Gastroesophageal sphincter (tissue), 4 donors: ENCODE measurements at regions not wholly inside any gene's neighbourhood (a gene's known extent, or its start where the extent isn't known, plus 50 kb on each side); places are given as distances from the start of the nearest gene placed in this dataset.

Source experiments
- ATAC-seq: fragments of 150-250 bp; one replicate; pipeline ENCODE4 v1.9.1; 2016; ENCODE audit warnings: mild to moderate bottlenecking, moderate library complexity
- H3K27ac ChIP-seq, 4 donors: fragments of 200-600 bp; sonication (generic) in 3 of 4; 1 replicate in 3 of 4; 2 replicates in 1 of 4; pipeline ENCODE4 v1.5.1; 2016 to 2019
- H3K27me3 ChIP-seq: fragments of 200-600 bp; sonication (generic); one replicate; pipeline ENCODE4 v1.5.1; 2019
- H3K36me3 ChIP-seq, 2 donors: fragments of 200-600 bp; sonication (generic); one replicate each; pipeline ENCODE4 v1.5.1; 2019; ENCODE audit warnings: control low read depth in 1 of 2
- H3K4me1 ChIP-seq, 3 donors: fragments of 200-600 bp; sonication (generic); 1 replicate in 2 of 3; 2 replicates in 1 of 3; pipeline ENCODE4 v1.5.1; 2016 to 2019; ENCODE audit warnings: control low read depth in 2 of 3
- H3K4me3 ChIP-seq, 2 donors: fragments of 200-600 bp; sonication (generic); one replicate each; pipeline ENCODE4 v1.5.1; 2019; ENCODE audit warnings: mild to moderate bottlenecking in 1 of 2, moderate library complexity in 1 of 2
- H3K9me3 ChIP-seq, 3 donors: fragments of 200-600 bp; sonication (generic); one replicate each; pipeline ENCODE4 v1.5.1; 2017 to 2019; ENCODE audit warnings: control low read depth in 2 of 3
- EP300 ChIP-seq: sonication (generic); formaldehyde crosslinking; IDR thresholded peaks from one replicate; pipeline ENCODE4 v1.6.1; 2017; ENCODE audit warnings: antibody characterized with exemption, mild to moderate bottlenecking
- POLR2A ChIP-seq, 2 donors: fragments of 450-650 bp; IDR thresholded peaks; one replicate each; pipeline ENCODE4 v1.6.1; 2017; ENCODE audit warnings: antibody characterized with exemption in 2 of 2, mild to moderate bottlenecking in 2 of 2, moderate library complexity in 1 of 2
- POLR2AphosphoS5 ChIP-seq: sonication (generic); formaldehyde crosslinking; IDR thresholded peaks from one replicate; pipeline ENCODE4 v1.6.1; 2017; ENCODE audit warnings: antibody characterized with exemption
- WGBS, 2 donors: methylation state at CpG; one replicate each; pipeline ENCODE4 v1.1.5; 2018; ENCODE audit warnings: low coverage in 1 of 2; 5-methylcytosine and 5-hydroxymethylcytosine counted together
- TF ChIP-seq, protein P1 (sequence below), 4 experiments: fragments of 200-600 bp in 2 of 4; fragments of 450-650 bp in 2 of 4; sonication (generic) in 1 of 4; IDR thresholded peaks; one replicate each; pipeline ENCODE4 v1.5.1; 2017 to 2019; ENCODE audit warnings: antibody characterized with exemption in 4 of 4, mild to moderate bottlenecking in 2 of 4, moderate library complexity in 2 of 4

DNA sequence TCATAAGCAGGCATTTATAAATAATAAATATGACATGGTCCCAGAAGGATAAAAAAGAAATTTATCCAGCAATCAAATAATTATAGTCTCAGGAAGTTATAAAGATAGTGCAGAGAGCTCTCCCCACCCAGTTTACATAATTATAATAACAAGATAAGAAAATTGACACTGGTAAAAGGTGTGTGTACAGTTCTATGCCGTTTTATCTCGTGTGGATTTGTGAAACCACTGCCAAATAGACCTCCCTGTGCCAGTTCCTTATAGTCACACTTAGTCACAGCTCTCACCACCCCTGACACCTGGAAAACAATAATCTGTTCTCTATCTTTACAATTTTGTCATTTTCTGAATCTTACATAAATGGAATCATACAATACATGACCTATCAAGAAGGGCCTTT is 320.1 kb downstream of the KBTBD8 start:
- no peak for ATAC-seq
- Histone ChIP-seq H3K27me3 (no peaks in the 10 kb centered on the region), H3K27ac (no peak overlapping the region), H3K9me3 (no peaks in the 10 kb centered on the region), H3K4me1 (no peaks in the 10 kb centered on the region), H3K36me3 (no peaks in the 10 kb centered on the region), H3K4me3 (no peak overlapping the region)
- TF ChIP-seq POLR2AphosphoS5 (no peak), POLR2A (IDR thresholded peaks at IDR 0.05) (no peak), EP300 (no peak)
- TF ChIP-seq, protein P1, sequence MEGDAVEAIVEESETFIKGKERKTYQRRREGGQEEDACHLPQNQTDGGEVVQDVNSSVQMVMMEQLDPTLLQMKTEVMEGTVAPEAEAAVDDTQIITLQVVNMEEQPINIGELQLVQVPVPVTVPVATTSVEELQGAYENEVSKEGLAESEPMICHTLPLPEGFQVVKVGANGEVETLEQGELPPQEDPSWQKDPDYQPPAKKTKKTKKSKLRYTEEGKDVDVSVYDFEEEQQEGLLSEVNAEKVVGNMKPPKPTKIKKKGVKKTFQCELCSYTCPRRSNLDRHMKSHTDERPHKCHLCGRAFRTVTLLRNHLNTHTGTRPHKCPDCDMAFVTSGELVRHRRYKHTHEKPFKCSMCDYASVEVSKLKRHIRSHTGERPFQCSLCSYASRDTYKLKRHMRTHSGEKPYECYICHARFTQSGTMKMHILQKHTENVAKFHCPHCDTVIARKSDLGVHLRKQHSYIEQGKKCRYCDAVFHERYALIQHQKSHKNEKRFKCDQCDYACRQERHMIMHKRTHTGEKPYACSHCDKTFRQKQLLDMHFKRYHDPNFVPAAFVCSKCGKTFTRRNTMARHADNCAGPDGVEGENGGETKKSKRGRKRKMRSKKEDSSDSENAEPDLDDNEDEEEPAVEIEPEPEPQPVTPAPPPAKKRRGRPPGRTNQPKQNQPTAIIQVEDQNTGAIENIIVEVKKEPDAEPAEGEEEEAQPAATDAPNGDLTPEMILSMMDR (IDR thresholded peaks at IDR 0.05): no peak
- WGBS, 2 donors: 26 to 74% methylated on average over 2 of the region's 2 CpGs

DNA sequence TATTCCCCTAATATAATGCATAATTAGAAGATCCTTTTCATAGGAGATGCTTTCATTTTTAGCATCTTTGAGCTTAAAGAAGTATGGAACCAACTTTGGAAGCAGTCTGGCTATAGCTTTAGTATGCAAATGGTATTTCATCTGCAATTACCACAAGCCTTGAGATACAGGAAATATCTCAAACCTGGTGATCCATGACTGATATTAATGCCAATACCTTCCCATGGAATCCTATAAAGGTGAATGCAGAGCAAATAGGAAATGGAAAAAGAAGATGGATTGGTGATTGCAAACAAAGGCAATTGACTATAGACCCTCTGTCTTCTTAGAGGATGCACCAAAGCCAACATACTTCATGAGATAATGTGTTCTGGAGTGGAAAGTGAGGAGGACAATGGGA is 326.4 kb downstream of the KBTBD8 start:
- TF ChIP-seq, protein P1 (IDR thresholded peaks at IDR 0.05): no peak
- ATAC-seq: no peak
- H3K36me3 ChIP-seq: no peaks in the 10 kb centered on the region

More for the DNA sequence above, 326.4 kb downstream of the KBTBD8 start:
- Histone ChIP-seq H3K27ac (no peak overlapping the region), H3K4me1 (no peaks in the 10 kb centered on the region), H3K27me3 (no peaks in the 10 kb centered on the region), H3K9me3 (no peaks in the 10 kb centered on the region), H3K4me3 (no peak overlapping the region)
